B cell (primary cell): ENCODE measurements at regions not wholly inside any gene's neighbourhood (a gene's known extent, or its start where the extent isn't known, plus 50 kb on each side); places are given as distances from the start of the nearest gene placed in this dataset.

Source experiments
- ATAC-seq: fragments of 200-7000 bp; cut with Tn5 transposase; one replicate; pipeline ENCODE4 v1.10.0; 2021; ENCODE audit warnings: low read depth, mild to moderate bottlenecking, moderate number of reproducible peaks, moderate library complexity
- CTCF ChIA-PET: fragments of 350-600 bp; sonication (Branson Sonifier 250); formaldehyde crosslinking; loops from one replicate; lab custom pipeline; 2021; ENCODE audit warnings: antibody characterized with exemption, inconsistent platforms; lab: Charles Lee
- POLR2A ChIA-PET: fragments of 350-600 bp; sonication (Branson Sonifier 250); formaldehyde crosslinking; loops from one replicate; lab custom pipeline; 2021; ENCODE audit warnings: antibody characterized with exemption; lab: Charles Lee
- DNase-seq: peaks from one replicate; pipeline ENCODE4 v3.0.0; 2013
- H2AFZ ChIP-seq: 2 replicates; pipeline ENCODE4 v1.6.1; 2012; ENCODE audit warnings: mild to moderate bottlenecking, low read depth, low read length; ENCODE audit not compliant: insufficient read depth, poor library complexity, severe bottlenecking
- H3K27ac ChIP-seq, 2 donors: 1 replicate in 1 of 2; 2 replicates in 1 of 2; pipeline ENCODE4 v1.5.1; 2012 to 2013; ENCODE audit warnings: low read length in 2 of 2, mild to moderate bottlenecking in 2 of 2, moderate library complexity in 1 of 2
- H3K27me3 ChIP-seq, 4 experiments: fragments of 200-600 bp in 1 of 4; sonication (generic) in 1 of 4; replicated peaks in 1 of 4; 1 replicate in 2 of 4; 2 replicates in 2 of 4; pipeline versions ENCODE4 v1.6.1 to v1.7.0; 2013 to 2016; ENCODE audit warnings: low read length in 3 of 4, mild to moderate bottlenecking in 2 of 4, mixed read lengths in 1 of 4, moderate library complexity in 1 of 4; ENCODE audit not compliant: insufficient read depth in 4 of 4, control insufficient read depth in 3 of 4; ENCODE audit errors: control extremely low read depth in 1 of 4
- H3K36me3 ChIP-seq, 2 experiments: replicated peaks in 1 of 2; 1 replicate in 1 of 2; 2 replicates in 1 of 2; pipeline versions ENCODE4 v1.6.1 to v1.7.1; 2013; ENCODE audit warnings: low read length in 1 of 2; ENCODE audit not compliant: insufficient read depth in 2 of 2, control insufficient read depth in 1 of 2; ENCODE audit errors: control extremely low read depth in 1 of 2, extremely low read depth in 1 of 2
- H3K4me1 ChIP-seq, 2 donors: fragments of 200-600 bp in 1 of 2; sonication (generic) in 1 of 2; 1 replicate in 1 of 2; 2 replicates in 1 of 2; pipeline versions ENCODE4 v1.5.1 to v1.6.1; 2013 to 2017; ENCODE audit warnings: low read length in 2 of 2; ENCODE audit not compliant: control insufficient read depth in 2 of 2, insufficient read depth in 2 of 2
- H3K4me2 ChIP-seq: replicated peaks from 2 replicates; pipeline ENCODE3; 2012; ENCODE audit warnings: mild to moderate bottlenecking, low read depth, low read length; ENCODE audit not compliant: poor library complexity, severe bottlenecking
- H3K4me3 ChIP-seq, 5 experiments: fragments of 200-600 bp in 1 of 5; sonication (generic) in 1 of 5; 1 replicate in 3 of 5; 2 replicates in 2 of 5; pipeline versions ENCODE4 v1.5.1 to v1.7.0; 2011 to 2016; ENCODE audit warnings: low read length in 4 of 5, mild to moderate bottlenecking in 4 of 5, low read depth in 2 of 5, control low read depth in 1 of 5, moderate library complexity in 1 of 5; ENCODE audit not compliant: insufficient read depth in 1 of 5; ENCODE audit errors: control extremely low read depth in 1 of 5, extremely low read depth in 1 of 5
- H3K79me2 ChIP-seq: fragments of 200-600 bp; sonication (generic); one replicate; pipeline ENCODE4 v1.6.0; 2016; ENCODE audit warnings: low read length; ENCODE audit not compliant: control insufficient read depth, insufficient read depth
- H3K9ac ChIP-seq: fragments of 200-600 bp; sonication (generic); 2 replicates; pipeline ENCODE4 v1.6.1; 2017; ENCODE audit warnings: mild to moderate bottlenecking, low read length, moderate library complexity
- H3K9me3 ChIP-seq, 3 donors: one replicate each; pipeline versions ENCODE4 v1.6.1 to v1.7.1; 2013; ENCODE audit warnings: low read length in 2 of 3; ENCODE audit not compliant: control insufficient read depth in 2 of 3, insufficient read depth in 1 of 3; ENCODE audit errors: control extremely low read depth in 1 of 3
- H4K20me1 ChIP-seq: 2 replicates; pipeline ENCODE4 v1.6.0; 2012; ENCODE audit warnings: mild to moderate bottlenecking, low read length; ENCODE audit not compliant: insufficient read depth, control insufficient read depth, poor library complexity, severe bottlenecking
- H3K27ac Mint-ChIP-seq: one replicate; pipeline ENCODE4 v1.8.0; 2021; ENCODE audit warnings: mixed read lengths
- H3K27me3 Mint-ChIP-seq: one replicate; pipeline ENCODE4 v1.8.0; 2021; ENCODE audit warnings: mixed read lengths
- H3K4me1 Mint-ChIP-seq: one replicate; pipeline ENCODE4 v1.8.0; 2021; ENCODE audit warnings: mixed read lengths
- H3K4me3 Mint-ChIP-seq: one replicate; pipeline ENCODE4 v1.8.0; 2021; ENCODE audit warnings: mixed read lengths
- H3K9me3 Mint-ChIP-seq: one replicate; pipeline ENCODE4 v1.8.0; 2022; ENCODE audit warnings: mixed read lengths; ENCODE audit not compliant: insufficient read depth
- CTCF ChIP-seq: fragments of 200-600 bp; IDR thresholded peaks from one replicate; pipeline ENCODE4 v1.8.0; 2022; ENCODE audit warnings: antibody characterized with exemption, mild to moderate bottlenecking
- EZH2 ChIP-seq: IDR thresholded peaks from 2 replicates; pipeline ENCODE4 v1.6.1; 2012; ENCODE audit warnings: borderline replicate concordance, low read depth, mild to moderate bottlenecking, moderate library complexity, low read length; ENCODE audit not compliant: insufficient read depth, poor library complexity, severe bottlenecking
- WGBS: methylation state at CpG from one replicate; pipeline ENCODE4 v1.1.5; 2013; ENCODE audit warnings: missing lambda C conversion rate; ENCODE audit not compliant: insufficient coverage; 5-methylcytosine and 5-hydroxymethylcytosine counted together
- intact Hi-C: fragments of 100-400 bp; cut with micrococcal nuclease; formaldehyde crosslinking; loops from one replicate; pipeline ENCODE4 v1.10.0; 2022

GRCh38 chr16:86668136-86668910 is 90.0 kb downstream of the FOXL1 start:
- no peak for TF ChIP-seq EZH2
- TF ChIP-seq CTCF = no peak
- no peaks in the 10 kb centered on the region for H3K36me3 ChIP-seq
- H2AFZ ChIP-seq = no peak overlapping the region
- H3K9me3 Mint-ChIP-seq = peaks cover 2% of the 10 kb centered on the region
- H3K27ac ChIP-seq = no peak overlapping the region
- CTCF ChIA-PET = no interaction called here
- no peak overlapping the region for H3K27ac Mint-ChIP-seq
- ATAC-seq (no peak), DNase-seq (no peak)
- no peak overlapping the region for H3K9ac ChIP-seq
- WGBS = 77% methylated on average over 3 of the region's 8 CpGs
- H3K4me3 Mint-ChIP-seq = no peak overlapping the region
- no peaks in the 10 kb centered on the region for H3K4me1 ChIP-seq
- intact Hi-C loops = no loop called here
- H3K4me3 ChIP-seq = no peak overlapping the region
- no peaks in the 10 kb centered on the region for H3K79me2 ChIP-seq
- no peaks in the 10 kb centered on the region for H4K20me1 ChIP-seq
- POLR2A ChIA-PET = no interaction called here
- H3K4me1 Mint-ChIP-seq = peaks cover 6% of the 10 kb centered on the region
- H3K27me3 Mint-ChIP-seq = peaks cover 16% of the 10 kb centered on the region
- no peak overlapping the region for H3K4me2 ChIP-seq
- H3K27me3 ChIP-seq = no peaks in the 10 kb centered on the region
- peaks cover 0 to 7% (median 0%) of the 10 kb centered on the region in 3 donors for H3K9me3 ChIP-seq

GRCh38 chr16:86669285-86669805 is 91.0 kb downstream of the FOXL1 start:
- TF ChIP-seq EZH2 (no peak), CTCF (no peak)
- Mint-ChIP-seq H3K27ac (no peak overlapping the region), H3K4me3 (no peak overlapping the region), H3K9me3 (peaks cover 2% of the 10 kb centered on the region), H3K27me3 (peaks cover 9% of the 10 kb centered on the region), H3K4me1 (peaks cover 6% of the 10 kb centered on the region)
- Histone ChIP-seq H3K79me2 (no peaks in the 10 kb centered on the region), H3K27me3 (no peaks in the 10 kb centered on the region), H3K9me3 (peaks cover 0 to 7% (median 0%) of the 10 kb centered on the region in 3 donors), H3K36me3 (no peaks in the 10 kb centered on the region), H3K9ac (no peak overlapping the region), H3K27ac (no peak overlapping the region), H2AFZ (no peak overlapping the region), H3K4me3 (no peak overlapping the region), H3K4me1 (no peaks in the 10 kb centered on the region), H4K20me1 (no peaks in the 10 kb centered on the region), H3K4me2 (no peak overlapping the region)
- DNase-seq (no peak), ATAC-seq (no peak)
- WGBS = 91% methylated on average over 9 of the region's 10 CpGs
- ChIA-PET CTCF (no interaction called here), POLR2A (no interaction called here)
- intact Hi-C loops = no loop called here
